GM21423 (cell line): ENCODE measurements at regions not wholly inside any gene's neighbourhood (a gene's known extent, or its start where the extent isn't known, plus 50 kb on each side); places are given as distances from the start of the nearest gene placed in this dataset.

Experiments
- ATAC-seq: cut with Tn5 transposase; IDR thresholded peaks from one replicate; pipeline ENCODE4 v1.9.1; 2021; ENCODE audit warnings: mild to moderate bottlenecking, moderate library complexity; ENCODE audit not compliant: unreplicated experiment

DNA sequence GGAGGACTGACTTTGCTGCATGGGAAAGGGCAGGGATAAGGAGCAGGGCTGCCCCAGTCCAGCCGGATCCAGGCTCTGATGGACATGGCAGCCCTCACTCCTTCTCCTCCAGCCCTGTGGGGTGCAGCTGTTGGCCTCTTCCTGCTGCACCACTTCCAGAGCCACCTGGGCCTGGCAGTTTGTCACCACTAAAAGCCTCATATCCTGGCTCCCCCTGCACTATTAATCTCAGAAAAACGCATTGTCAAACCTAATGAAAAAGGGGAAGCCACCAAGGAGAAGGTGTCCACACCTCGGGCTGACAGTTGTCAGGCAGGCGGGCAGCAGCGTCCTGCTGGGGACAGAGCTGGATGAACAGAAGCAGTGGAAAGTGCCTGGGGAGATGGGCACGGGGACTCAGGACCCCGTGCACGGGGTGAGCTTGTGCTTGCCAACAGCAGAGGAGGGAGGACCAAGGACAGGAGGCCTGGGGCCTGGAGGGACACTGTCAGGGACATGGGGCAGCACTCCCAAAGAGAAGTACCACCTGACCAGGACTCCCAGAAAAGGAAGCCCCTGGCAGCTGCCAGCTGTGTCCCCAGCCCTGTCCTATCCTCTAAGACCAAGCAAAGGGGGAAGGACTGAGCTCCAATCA, 151.1 kb upstream of the TSHZ3 start:
- ATAC-seq = no peak

DNA sequence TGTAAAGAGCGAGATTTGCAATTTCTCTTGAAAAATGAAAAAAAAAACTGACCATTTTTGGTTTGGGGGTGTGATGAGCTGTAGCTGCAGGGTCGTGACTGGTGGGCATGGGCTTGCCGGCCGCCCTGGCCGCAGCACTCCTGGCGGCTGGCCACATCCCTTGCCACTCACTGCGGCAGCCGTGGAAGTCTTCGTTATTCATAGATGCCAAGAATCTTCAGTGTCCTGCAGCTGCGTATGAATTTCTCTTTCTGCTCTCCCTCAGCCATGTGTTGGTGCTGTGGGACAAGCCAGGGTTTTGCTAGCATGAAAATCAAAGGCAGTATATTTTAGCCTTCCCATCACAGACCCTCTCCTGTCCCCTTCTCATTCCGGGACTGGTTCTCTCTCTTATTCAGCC, 151.7 kb upstream of the TSHZ3 start:
- no peak for ATAC-seq

DNA sequence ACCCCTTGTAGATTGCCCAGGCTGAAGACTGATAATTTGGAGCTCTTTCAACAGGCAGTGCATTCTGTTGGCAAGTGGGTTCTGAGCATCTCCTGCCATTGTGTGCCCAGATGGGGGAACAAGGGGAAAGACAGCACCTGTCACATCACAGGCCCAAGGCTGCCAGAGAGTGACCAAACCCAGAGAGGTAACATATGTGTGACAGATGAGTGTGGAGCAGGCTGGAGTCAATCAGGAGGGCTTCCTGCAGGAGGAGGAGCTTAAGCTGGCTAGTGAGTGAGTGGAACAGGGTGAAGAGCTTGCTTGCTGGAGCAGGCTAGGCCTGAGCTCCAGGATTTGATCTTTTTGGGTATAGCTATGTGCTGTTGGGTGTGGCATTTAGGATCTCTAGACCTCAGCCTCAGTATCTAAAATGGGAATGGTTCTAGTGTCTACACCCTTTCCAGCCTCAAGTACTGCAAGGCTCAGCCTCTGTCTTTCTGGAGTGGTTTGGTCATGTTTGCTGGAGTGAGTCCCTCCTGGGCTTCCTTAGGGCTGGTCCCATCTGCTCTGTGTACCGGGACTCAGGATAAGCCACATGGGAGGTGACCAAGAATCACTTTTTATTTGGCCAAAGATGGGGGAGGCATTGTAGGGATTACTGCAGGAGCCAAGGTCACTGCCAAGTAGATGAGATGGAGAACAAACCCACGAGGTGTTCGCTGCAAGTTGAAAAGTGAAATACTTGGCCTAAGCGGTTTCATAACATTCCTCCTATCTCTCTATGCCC, 152.4 kb upstream of the TSHZ3 start:
- no peak for ATAC-seq

DNA sequence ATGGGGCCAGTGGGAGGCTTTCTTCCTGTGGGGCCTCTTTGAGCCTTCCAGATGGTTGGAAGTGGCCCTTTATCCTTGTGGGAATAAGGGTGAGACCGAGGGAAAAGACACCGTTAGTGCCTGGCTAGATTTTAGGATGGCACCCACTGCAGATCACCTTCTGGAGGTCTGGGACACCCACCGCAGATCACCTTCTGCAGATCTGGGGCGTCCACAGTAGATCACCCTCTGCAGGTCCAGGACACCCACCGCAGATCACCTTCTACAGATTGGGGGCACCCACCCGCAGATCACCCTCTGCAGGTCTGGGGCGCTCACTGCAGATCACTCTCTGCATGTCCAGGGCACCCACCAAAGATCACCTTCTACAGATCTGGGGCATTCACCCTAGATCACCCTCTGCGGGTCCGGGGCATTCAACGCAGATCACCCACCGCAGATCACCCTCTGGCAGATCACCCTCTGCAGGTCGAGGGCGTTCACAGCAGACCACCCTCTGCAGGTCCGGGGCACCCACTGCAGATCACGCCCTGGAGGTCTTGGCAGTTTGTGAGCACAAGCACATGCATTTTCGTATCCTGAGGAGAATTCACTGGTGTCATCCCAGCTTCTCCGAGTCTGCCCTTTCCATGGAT, 153.4 kb upstream of the TSHZ3 start:
- ATAC-seq = no peak

GRCh38 chr19:31503211-31503610, 154.0 kb upstream of the TSHZ3 start:
- no peak for ATAC-seq

DNA sequence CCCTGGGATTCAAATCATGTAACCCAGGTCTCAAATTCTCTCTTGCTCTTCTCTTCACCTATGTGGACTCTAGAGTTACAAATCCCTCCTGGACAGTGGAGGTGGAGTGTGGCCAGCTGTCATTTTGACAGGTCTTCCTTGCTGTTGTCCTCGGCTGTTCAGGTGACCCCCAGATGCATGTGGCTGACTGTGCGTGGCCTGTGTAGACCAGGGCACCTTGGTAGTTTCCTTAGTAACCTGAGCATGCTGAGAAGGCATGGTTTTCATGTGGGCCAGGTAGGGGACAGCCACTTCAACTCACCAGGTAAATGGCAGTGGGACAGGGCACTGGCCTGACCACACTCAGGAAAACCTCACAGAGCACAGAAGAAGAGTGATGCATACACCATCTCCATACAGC, 155.0 kb upstream of the TSHZ3 start:
- no peak for ATAC-seq

DNA sequence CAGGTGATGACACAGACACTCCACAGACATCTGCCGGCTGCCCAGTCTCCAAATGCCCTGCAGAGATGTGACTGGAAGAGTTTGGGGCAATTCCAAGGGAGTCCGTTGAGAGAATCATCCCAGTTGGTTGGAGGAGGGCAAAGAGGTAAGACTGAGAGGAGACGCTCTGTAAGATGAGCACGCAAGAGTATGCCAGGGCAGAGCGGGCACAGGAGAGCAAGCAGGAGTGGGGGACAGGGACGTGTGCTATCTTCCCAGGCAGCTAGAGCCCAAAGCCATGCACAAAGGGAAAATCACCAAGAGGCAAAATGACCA, 156.3 kb upstream of the TSHZ3 start:
- no peak for ATAC-seq

- no peak for ATAC-seq
These were observed 156.9 kb upstream of the TSHZ3 start for GRCh38 chr19:31506102-31506501.

DNA sequence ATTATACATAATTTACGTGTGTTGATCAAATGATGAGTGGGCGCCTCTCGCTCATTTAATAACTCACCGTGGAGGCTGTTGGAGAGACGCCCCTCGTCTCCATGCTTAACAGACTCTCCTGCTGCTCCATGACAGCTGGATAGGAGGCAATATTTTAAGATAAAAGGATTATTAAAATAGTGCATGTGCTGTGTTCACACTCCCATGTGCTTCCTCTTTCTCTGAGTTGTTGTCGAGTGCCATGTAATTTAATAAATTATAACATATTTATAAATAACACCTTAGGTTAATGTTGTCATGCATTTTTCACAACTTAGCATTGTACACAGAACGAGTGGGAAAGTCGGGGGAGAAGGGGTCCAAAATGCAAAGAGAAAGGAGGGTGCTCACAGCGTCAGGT, 161.4 kb upstream of the TSHZ3 start:
- ATAC-seq = no peak

DNA sequence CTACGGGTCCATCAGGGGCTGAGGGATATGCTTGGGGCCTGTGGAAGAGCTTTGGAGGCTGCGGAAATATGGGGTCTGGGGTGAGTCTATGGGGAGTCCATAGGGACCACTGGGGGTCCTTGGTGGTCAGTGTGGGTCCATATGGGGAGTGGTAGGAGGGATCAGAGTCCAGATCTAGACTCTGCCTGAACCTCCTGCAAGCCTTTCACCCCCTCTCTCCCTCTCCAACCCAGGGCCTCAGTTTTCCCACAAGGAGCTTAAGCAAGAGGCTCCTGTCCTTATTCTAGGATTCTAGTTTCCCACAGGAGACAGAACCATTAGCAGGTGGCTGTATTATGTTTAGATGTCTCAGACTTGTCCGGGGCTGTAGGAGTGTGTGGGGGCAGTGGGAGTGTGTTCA, 161.9 kb upstream of the TSHZ3 start:
- no peak for ATAC-seq

DNA sequence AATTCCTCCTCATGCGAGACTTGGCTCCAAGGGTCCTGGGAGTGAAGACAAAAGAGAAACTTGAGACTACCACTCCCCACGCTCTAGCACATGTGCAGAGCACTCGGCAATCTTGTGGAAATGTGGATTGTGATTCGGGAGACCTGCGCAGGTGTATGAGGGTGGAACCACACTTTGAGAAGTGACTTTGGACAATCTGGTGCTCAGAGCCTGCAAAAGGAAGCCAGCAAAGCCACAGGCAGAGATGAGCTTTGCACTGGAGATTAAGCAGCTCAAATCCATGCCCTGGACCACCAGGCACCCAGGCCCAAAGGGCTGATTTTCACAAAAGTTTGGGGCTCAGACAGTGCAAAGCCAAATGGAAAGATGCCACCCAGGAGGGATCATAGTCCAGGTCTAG, 162.5 kb upstream of the TSHZ3 start:
- no peak for ATAC-seq

- no peak for ATAC-seq
These were observed 163.1 kb upstream of the TSHZ3 start for GRCh38 chr19:31512181-31512970.

- ATAC-seq = no peak
These were observed 164.6 kb upstream of the TSHZ3 start for GRCh38 chr19:31513841-31514240.

GRCh38 chr19:31515931-31516330, 166.7 kb upstream of the TSHZ3 start:
- no peak for ATAC-seq

GRCh38 chr19:31516756-31517155, 167.5 kb upstream of the TSHZ3 start:
- no peak for ATAC-seq

- no peak for ATAC-seq
These were observed 168.3 kb upstream of the TSHZ3 start for GRCh38 chr19:31517224-31518180.

- ATAC-seq = no peak
These were observed 169.2 kb upstream of the TSHZ3 start for GRCh38 chr19:31518216-31519020.

GRCh38 chr19:31519256-31519655, 170.0 kb upstream of the TSHZ3 start:
- no peak for ATAC-seq

- no peak for ATAC-seq
These were observed 170.7 kb upstream of the TSHZ3 start for GRCh38 chr19:31519908-31520307.

- no peak for ATAC-seq
These were observed 171.4 kb upstream of the TSHZ3 start for GRCh38 chr19:31520633-31521032.
